Activated CD8-positive, alpha-beta T cell treated with anti-CD3 and anti-CD28 coated beads for 36 hours (primary cell): ENCODE measurements at regions not wholly inside any gene's neighbourhood (a gene's known extent, or its start where the extent isn't known, plus 50 kb on each side); places are given as distances from the start of the nearest gene placed in this dataset.

Source experiments
- ATAC-seq: fragments of 200-7000 bp; cut with Tn5 transposase; one replicate; pipeline ENCODE4 v1.10.0; 2021; ENCODE audit warnings: mild to moderate bottlenecking, moderate library complexity
- CTCF ChIA-PET: fragments of 350-600 bp; sonication (Branson Sonifier 250); formaldehyde crosslinking; loops from one replicate; lab custom pipeline; 2021; ENCODE audit warnings: antibody characterized with exemption; lab: Charles Lee
- POLR2A ChIA-PET: fragments of 350-600 bp; sonication (Branson Sonifier 250); formaldehyde crosslinking; loops from one replicate; lab custom pipeline; 2021; ENCODE audit warnings: antibody characterized with exemption; lab: Charles Lee
- DNase-seq: peaks from one replicate; pipeline ENCODE4 v3.0.0-alpha.2; 2020
- H3K27ac Mint-ChIP-seq: one replicate; pipeline ENCODE4 v1.8.0; 2021; ENCODE audit warnings: mild to moderate bottlenecking, mixed read lengths
- H3K27me3 Mint-ChIP-seq: one replicate; pipeline ENCODE4 v1.8.0; 2021; ENCODE audit warnings: mixed read lengths
- H3K36me3 Mint-ChIP-seq: one replicate; pipeline ENCODE4 v1.8.0; 2021; ENCODE audit warnings: low read depth, mixed read lengths
- H3K4me1 Mint-ChIP-seq: one replicate; pipeline ENCODE4 v1.8.0; 2021; ENCODE audit warnings: low read depth, mixed read lengths
- H3K4me3 Mint-ChIP-seq: one replicate; pipeline ENCODE4 v1.8.0; 2021; ENCODE audit warnings: mild to moderate bottlenecking, moderate library complexity, mixed read lengths
- H3K9me3 Mint-ChIP-seq: one replicate; pipeline ENCODE4 v1.8.0; 2021; ENCODE audit warnings: mixed read lengths
- CTCF ChIP-seq: fragments of 200-600 bp; IDR thresholded peaks from one replicate; pipeline ENCODE4 v1.8.0; 2022; ENCODE audit warnings: antibody characterized with exemption, mild to moderate bottlenecking
- intact Hi-C: fragments of 100-400 bp; cut with micrococcal nuclease; formaldehyde crosslinking; loops from one replicate; pipeline ENCODE4 v1.10.0; 2022

GRCh38 chr5:158468444-158468843, 609.5 kb upstream of the CLINT1 start:
- Mint-ChIP-seq H3K4me1 (peaks cover 15% of the 10 kb centered on the region), H3K4me3 (no peak overlapping the region), H3K27me3 (no peaks in the 10 kb centered on the region), H3K27ac (no peak overlapping the region), H3K9me3 (peaks cover 2% of the 10 kb centered on the region), H3K36me3 (no peaks in the 10 kb centered on the region)
- CTCF ChIA-PET = no interaction called here
- intact Hi-C loops = no loop called here
- DNase-seq = no peak
- TF ChIP-seq CTCF = no peak
- no peak for ATAC-seq
- POLR2A ChIA-PET = interaction anchor here (0.6 kb wide), 1 partner anchor 1350 kb away, joined by 3 read pairs; no protein-coding TSS in a partner anchor

GRCh38 chr5:158466191-158466590, 607.2 kb upstream of the CLINT1 start:
- H3K36me3 Mint-ChIP-seq = no peaks in the 10 kb centered on the region
- ATAC-seq (no peak), DNase-seq (no peak)
- peaks cover 2% of the 10 kb centered on the region for H3K9me3 Mint-ChIP-seq
- intact Hi-C loops = no loop called here
- ChIA-PET POLR2A (no interaction called here), CTCF (no interaction called here)
- no peak overlapping the region for H3K27ac Mint-ChIP-seq
- no peak for TF ChIP-seq CTCF
- no peak overlapping the region for H3K4me3 Mint-ChIP-seq
- H3K27me3 Mint-ChIP-seq = no peaks in the 10 kb centered on the region
- peaks cover 17% of the 10 kb centered on the region for H3K4me1 Mint-ChIP-seq

- Mint-ChIP-seq H3K27me3 (no peaks in the 10 kb centered on the region), H3K4me3 (no peak overlapping the region), H3K27ac (peak overlapping the region; percentile 73), H3K9me3 (peaks cover 2% of the 10 kb centered on the region), H3K36me3 (no peaks in the 10 kb centered on the region), H3K4me1 (peaks cover 16% of the 10 kb centered on the region)
- ATAC-seq (no peak), DNase-seq (no peak)
- intact Hi-C loops = no loop called here
- POLR2A ChIA-PET = interaction anchor here (0.6 kb wide), 1 partner anchor 79 kb away, joined by 3 read pairs; no protein-coding TSS in a partner anchor
- CTCF ChIA-PET = no interaction called here
- TF ChIP-seq CTCF = no peak
Observed at GRCh38 chr5:158465086-158465972, 606.4 kb upstream of the CLINT1 start.

GRCh38 chr5:158464383-158464782, 605.4 kb upstream of the CLINT1 start:
- H3K9me3 Mint-ChIP-seq = peaks cover 2% of the 10 kb centered on the region
- H3K27me3 Mint-ChIP-seq = no peaks in the 10 kb centered on the region
- ATAC-seq (peak; percentile 30), DNase-seq (no peak)
- H3K36me3 Mint-ChIP-seq = no peaks in the 10 kb centered on the region
- H3K4me1 Mint-ChIP-seq = peaks cover 16% of the 10 kb centered on the region
- TF ChIP-seq CTCF = no peak
- intact Hi-C loops = no loop called here
- ChIA-PET CTCF (no interaction called here), POLR2A (interaction anchor here (0.6 kb wide), 1 partner anchor 79 kb away, joined by 3 read pairs; no protein-coding TSS in a partner anchor)
- H3K27ac Mint-ChIP-seq = peak overlapping the region; percentile 73
- H3K4me3 Mint-ChIP-seq = no peak overlapping the region

- H3K27ac Mint-ChIP-seq = peak overlapping the region; percentile 73
- CTCF ChIA-PET = no interaction called here
Observed at GRCh38 chr5:158463938-158464337, 605.0 kb upstream of the CLINT1 start.

More at GRCh38 chr5:158463938-158464337, 605.0 kb upstream of the CLINT1 start:
- Mint-ChIP-seq H3K27me3 (no peaks in the 10 kb centered on the region), H3K9me3 (peaks cover under 1% of the 10 kb centered on the region), H3K36me3 (no peaks in the 10 kb centered on the region), H3K4me1 (peaks cover 16% of the 10 kb centered on the region), H3K4me3 (no peak overlapping the region)
- ATAC-seq = peak; percentile 77
- DNase-seq = peak; percentile 69
- POLR2A ChIA-PET = no interaction called here
- no peak for TF ChIP-seq CTCF
- intact Hi-C loops = no loop called here
